GM18520 (cell line): ENCODE measurements at regions not wholly inside any gene's neighbourhood (a gene's known extent, or its start where the extent isn't known, plus 50 kb on each side); places are given as distances from the start of the nearest gene placed in this dataset.
"Not testable (repeated sequence)": the region's sequence is repeated elsewhere in the genome, so short reads cannot be mapped to it uniquely, and the experiment has no call there.

Experiments used
- ATAC-seq: cut with Tn5 transposase; IDR thresholded peaks from one replicate; pipeline ENCODE4 v1.9.1; 2021; ENCODE audit not compliant: unreplicated experiment

GRCh38 chr3:17812328-17812727, 69.9 kb upstream of the TBC1D5 start:
- not testable (repeated sequence) for ATAC-seq

- ATAC-seq: no peak
Measured at GRCh38 chr3:17811646-17812045, 69.2 kb upstream of the TBC1D5 start.

- ATAC-seq: no peak
Measured at GRCh38 chr3:17810759-17811158, 68.3 kb upstream of the TBC1D5 start.

GRCh38 chr3:17808994-17809393, 66.6 kb upstream of the TBC1D5 start:
- ATAC-seq: no peak

GRCh38 chr3:17806876-17807275, 64.4 kb upstream of the TBC1D5 start:
- ATAC-seq: no peak

GRCh38 chr3:17806201-17806600, 63.8 kb upstream of the TBC1D5 start:
- ATAC-seq: no peak

GRCh38 chr3:17805461-17805940, 63.1 kb upstream of the TBC1D5 start:
- no peak for ATAC-seq

GRCh38 chr3:17802950-17803349, 60.5 kb upstream of the TBC1D5 start:
- ATAC-seq: no peak

GRCh38 chr3:17801131-17801530, 58.7 kb upstream of the TBC1D5 start:
- no peak for ATAC-seq

- ATAC-seq: no peak
Measured at GRCh38 chr3:17800232-17800631, 57.8 kb upstream of the TBC1D5 start.

- no peak for ATAC-seq
Measured at GRCh38 chr3:17799312-17799711, 56.9 kb upstream of the TBC1D5 start.

- ATAC-seq: no peak
Measured at GRCh38 chr3:17798000-17798399, 55.6 kb upstream of the TBC1D5 start.

- no peak for ATAC-seq
Measured at GRCh38 chr3:17795711-17796110, 53.3 kb upstream of the TBC1D5 start.

- ATAC-seq: no peak
Measured at GRCh38 chr3:17795280-17795679, 52.8 kb upstream of the TBC1D5 start.

- no peak for ATAC-seq
Measured at GRCh38 chr3:17793542-17794195, 51.2 kb upstream of the TBC1D5 start.
